ENCODE measurements at regions not wholly inside any gene's neighbourhood (a gene's known extent, or its start where the extent isn't known, plus 50 kb on each side); places are given as distances from the start of the nearest gene placed in this dataset.

GRCh38 chr3:14254812-14255702 lies 76.4 kb downstream of the LSM3 start (continued):
- TF ChIP-seq CHD7 (IDR thresholded peaks at IDR 0.05; ENCODE audit: insufficient replicate concordance, low read length) (no peak), USF2 (IDR thresholded peaks at IDR 0.05; ENCODE audit: low read length) (no peak), JUN (IDR thresholded peaks at IDR 0.05; ENCODE audit: low read depth, low read length) (no peak), CEBPB (IDR thresholded peaks at IDR 0.05; ENCODE audit: low read depth, low read length) (no peak), FOSL1 (IDR thresholded peaks at IDR 0.05; ENCODE audit: insufficient read depth, low read depth, low read length) (no peak)

Measured in H1 (cell line).